ENCODE measurements at regions not wholly inside any gene's neighbourhood (a gene's known extent, or its start where the extent isn't known, plus 50 kb on each side); places are given as distances from the start of the nearest gene placed in this dataset.

DNA sequence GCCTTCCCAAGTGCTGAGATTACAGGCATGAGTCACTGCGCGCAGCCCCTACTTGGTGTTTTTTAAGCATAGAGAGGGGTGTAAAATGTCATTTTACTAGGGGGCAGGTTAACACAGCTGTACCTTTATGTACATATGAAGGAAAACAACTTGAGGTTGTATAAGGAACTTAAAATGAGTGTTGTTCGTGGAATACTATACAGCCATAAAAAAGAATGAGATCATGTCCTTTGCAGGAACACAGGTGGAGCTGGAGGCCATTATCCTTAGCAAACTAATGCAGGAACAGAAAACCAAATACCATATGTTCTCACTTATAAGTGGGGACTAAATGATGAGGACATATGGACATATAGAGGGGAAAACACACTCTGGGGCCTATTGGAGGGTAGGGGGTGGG, 256.2 kb upstream of the C2CD4B start:
- no peaks in the 10 kb centered on the region for H3K36me3 ChIP-seq (ENCODE audit: control insufficient read depth in 2 of 2, insufficient read depth in 2 of 2, low read length in 2 of 2)

DNA sequence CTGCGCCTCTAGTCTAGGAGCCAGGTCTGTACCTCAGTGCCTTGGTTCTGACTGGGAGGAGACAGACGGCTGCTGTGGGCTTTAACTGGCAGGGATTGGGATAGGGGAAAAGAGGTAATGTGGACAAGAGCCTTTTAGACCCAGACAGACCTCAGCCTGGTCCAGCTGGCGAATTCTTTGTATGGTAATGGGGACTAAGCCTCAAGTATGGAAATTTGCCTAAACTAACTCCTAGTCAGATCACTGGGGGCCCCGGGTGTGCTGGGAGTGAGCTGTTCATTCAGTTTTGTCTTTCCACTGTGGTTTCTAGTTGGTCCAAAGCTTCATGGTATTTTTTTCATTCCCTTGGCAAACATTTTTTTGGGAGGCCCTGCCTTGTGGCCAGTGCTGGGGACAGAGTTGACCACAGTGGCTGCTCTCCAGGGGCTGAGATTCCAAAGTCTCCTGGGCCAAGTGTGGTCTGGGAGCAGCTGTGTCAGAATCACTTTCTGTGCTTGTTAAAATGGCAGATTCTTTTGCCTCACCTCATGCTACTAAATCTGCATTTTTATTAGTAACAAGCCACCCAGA, 261.4 kb upstream of the C2CD4B start:
- no peak overlapping the region for H3K27ac ChIP-seq (ENCODE audit: low read length)

More for the DNA sequence above, 256.2 kb upstream of the C2CD4B start:
- Histone ChIP-seq H3K4me1 (ENCODE audit: control insufficient read depth, insufficient read depth, low read length) (peaks cover 2% of the 10 kb centered on the region), H3K27me3 (ENCODE audit: control insufficient read depth in 1 of 2, insufficient read depth in 2 of 2, low read length in 2 of 2) (no peaks in the 10 kb centered on the region), H3K9me3 (ENCODE audit: control insufficient read depth in 2 of 2, low read length in 2 of 2) (no peaks in the 10 kb centered on the region), H3K27ac (ENCODE audit: low read length) (no peak overlapping the region), H3K4me3 (ENCODE audit: low read length in 2 of 2) (no peak overlapping the region), H3K9ac (ENCODE audit: low read length in 2 of 2) (no peak overlapping the region)

DNA sequence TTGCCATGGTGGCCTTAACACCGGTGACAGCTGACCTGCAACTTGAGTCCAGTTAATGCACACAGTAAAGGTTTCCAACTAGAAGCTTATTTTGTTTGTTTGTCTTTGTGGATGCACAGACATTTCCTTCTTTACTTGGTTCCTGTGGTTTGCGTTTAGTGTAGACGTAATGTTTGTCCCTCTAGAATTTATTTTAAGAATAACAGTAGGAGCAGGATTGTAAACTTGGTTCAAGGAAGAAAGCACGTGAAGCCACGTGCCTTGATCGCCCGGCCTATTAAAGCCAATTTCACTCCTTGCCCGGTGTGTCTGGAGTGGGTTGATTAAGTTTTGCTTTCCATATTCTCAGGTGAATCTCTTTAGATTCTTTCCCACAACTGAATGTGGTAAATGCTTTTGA, 263.2 kb upstream of the C2CD4B start:
- H3K36me3 ChIP-seq (ENCODE audit: control insufficient read depth in 2 of 2, insufficient read depth in 2 of 2, low read length in 2 of 2) = no peaks in the 10 kb centered on the region
- peaks cover 37% of the 10 kb centered on the region for H3K4me1 ChIP-seq (ENCODE audit: control insufficient read depth, insufficient read depth, low read length)
- no peak overlapping the region for H3K9ac ChIP-seq (ENCODE audit: low read length in 2 of 2)
- no peak overlapping the region for H3K4me3 ChIP-seq (ENCODE audit: low read length in 2 of 2)
- no peaks in the 10 kb centered on the region for H3K27me3 ChIP-seq (ENCODE audit: control insufficient read depth in 1 of 2, insufficient read depth in 2 of 2, low read length in 2 of 2)
- H3K27ac ChIP-seq (ENCODE audit: low read length) = no peak overlapping the region
- H3K9me3 ChIP-seq (ENCODE audit: control insufficient read depth in 2 of 2, low read length in 2 of 2) = no peaks in the 10 kb centered on the region

More for the DNA sequence above, 261.4 kb upstream of the C2CD4B start:
- Histone ChIP-seq H3K4me3 (ENCODE audit: low read length in 2 of 2) (no peak overlapping the region), H3K36me3 (ENCODE audit: control insufficient read depth in 2 of 2, insufficient read depth in 2 of 2, low read length in 2 of 2) (no peaks in the 10 kb centered on the region), H3K4me1 (ENCODE audit: control insufficient read depth, insufficient read depth, low read length) (peaks cover 26% of the 10 kb centered on the region), H3K9ac (ENCODE audit: low read length in 2 of 2) (no peak overlapping the region), H3K9me3 (ENCODE audit: control insufficient read depth in 2 of 2, low read length in 2 of 2) (no peaks in the 10 kb centered on the region), H3K27me3 (ENCODE audit: control insufficient read depth in 1 of 2, insufficient read depth in 2 of 2, low read length in 2 of 2) (no peaks in the 10 kb centered on the region)

DNA sequence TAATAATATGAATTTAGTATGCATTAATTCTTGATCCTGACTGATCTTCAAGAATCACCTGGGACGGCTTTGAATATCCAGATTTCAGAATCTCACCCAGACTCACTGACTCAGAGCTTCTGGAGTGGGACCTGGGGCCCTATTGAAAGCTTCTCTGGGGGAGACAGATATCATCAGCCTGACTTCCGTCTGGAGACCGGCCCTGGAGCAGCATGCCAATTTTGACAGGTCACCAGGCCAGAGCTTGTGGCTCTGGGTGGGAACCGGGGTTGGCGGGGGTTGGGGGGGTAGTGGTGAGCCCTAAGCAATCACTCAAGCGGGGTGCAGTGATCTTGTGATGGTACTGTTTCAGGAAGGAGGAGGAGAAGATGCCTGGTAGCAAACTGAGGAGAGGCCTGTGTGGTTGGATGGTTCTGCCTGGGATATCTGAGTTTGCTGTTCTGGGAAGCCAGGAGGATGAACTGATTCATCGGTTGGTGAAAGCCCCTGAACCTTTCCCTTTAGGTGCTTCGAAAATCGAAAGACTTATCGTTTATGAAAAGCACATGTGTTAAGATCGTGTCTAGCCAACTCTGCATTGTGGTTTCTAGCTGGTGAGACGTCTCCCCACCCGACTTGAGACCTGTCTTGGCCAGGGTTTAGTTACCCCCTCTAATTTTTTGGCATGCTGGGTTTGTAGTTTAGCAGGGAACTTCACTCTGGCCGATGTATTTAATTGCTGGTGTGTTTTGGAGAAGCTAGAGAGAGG, 263.9 kb upstream of the C2CD4B start:
- Histone ChIP-seq H3K9ac (ENCODE audit: low read length in 2 of 2) (no peak overlapping the region), H3K27ac (ENCODE audit: low read length) (peak overlapping the region; percentile 46), H3K9me3 (ENCODE audit: control insufficient read depth in 2 of 2, low read length in 2 of 2) (no peaks in the 10 kb centered on the region), H3K36me3 (ENCODE audit: control insufficient read depth in 2 of 2, insufficient read depth in 2 of 2, low read length in 2 of 2) (no peaks in the 10 kb centered on the region), H3K27me3 (ENCODE audit: control insufficient read depth in 1 of 2, insufficient read depth in 2 of 2, low read length in 2 of 2) (no peaks in the 10 kb centered on the region), H3K4me3 (ENCODE audit: low read length in 2 of 2) (no peak overlapping the region), H3K4me1 (ENCODE audit: control insufficient read depth, insufficient read depth, low read length) (peaks cover 39% of the 10 kb centered on the region)

DNA sequence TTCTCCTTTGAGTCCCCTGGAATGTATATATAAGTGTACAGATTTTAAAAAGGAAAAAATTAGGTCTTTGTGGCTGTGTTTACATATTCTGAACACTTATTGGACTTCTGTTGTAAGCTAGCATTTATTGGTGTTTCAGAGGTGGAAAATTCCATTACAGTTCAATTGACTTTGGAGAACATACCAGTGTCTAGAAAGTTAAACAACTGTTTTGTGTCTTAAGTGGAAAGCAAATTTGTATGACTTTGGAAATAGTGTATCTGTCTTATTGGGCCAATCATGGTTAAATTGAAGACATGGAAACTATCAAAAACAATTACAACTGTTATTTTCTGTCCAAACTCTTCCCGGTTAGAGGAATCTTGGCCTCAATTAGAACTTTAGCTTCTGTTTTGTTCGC, 265.0 kb upstream of the C2CD4B start:
- no peaks in the 10 kb centered on the region for H3K36me3 ChIP-seq (ENCODE audit: control insufficient read depth in 2 of 2, insufficient read depth in 2 of 2, low read length in 2 of 2)
- H3K9me3 ChIP-seq (ENCODE audit: control insufficient read depth in 2 of 2, low read length in 2 of 2) = no peaks in the 10 kb centered on the region
- H3K27ac ChIP-seq (ENCODE audit: low read length) = peak overlapping the region; percentile 55
- no peak overlapping the region for H3K4me3 ChIP-seq (ENCODE audit: low read length in 2 of 2)
- H3K4me1 ChIP-seq (ENCODE audit: control insufficient read depth, insufficient read depth, low read length) = peaks cover 39% of the 10 kb centered on the region
- no peak overlapping the region for H3K9ac ChIP-seq (ENCODE audit: low read length in 2 of 2)
- no peaks in the 10 kb centered on the region for H3K27me3 ChIP-seq (ENCODE audit: control insufficient read depth in 1 of 2, insufficient read depth in 2 of 2, low read length in 2 of 2)

DNA sequence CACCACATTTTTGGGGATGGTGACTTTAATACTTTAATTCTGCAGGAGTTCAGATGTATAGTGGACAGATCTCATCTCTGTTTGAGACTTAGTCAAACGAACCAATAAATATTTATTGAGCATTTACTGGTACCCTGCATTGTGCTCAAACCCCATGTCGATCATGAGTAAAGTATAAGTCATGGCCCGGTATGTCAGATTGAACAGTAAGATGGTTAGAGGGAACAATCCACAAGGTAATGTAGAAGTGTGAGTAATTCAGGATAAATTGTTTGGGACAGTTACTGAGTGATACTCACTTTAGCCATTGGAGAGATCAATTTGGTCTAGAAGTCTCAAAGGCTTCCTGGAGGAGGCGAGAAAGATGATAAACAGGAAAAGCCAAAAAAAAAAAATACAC, 265.5 kb upstream of the C2CD4B start:
- Histone ChIP-seq H3K4me1 (ENCODE audit: control insufficient read depth, insufficient read depth, low read length) (peaks cover 39% of the 10 kb centered on the region), H3K4me3 (ENCODE audit: low read length in 2 of 2) (no peak overlapping the region), H3K27ac (ENCODE audit: low read length) (peak overlapping the region; percentile 55), H3K36me3 (ENCODE audit: control insufficient read depth in 2 of 2, insufficient read depth in 2 of 2, low read length in 2 of 2) (no peaks in the 10 kb centered on the region), H3K9ac (ENCODE audit: low read length in 2 of 2) (no peak overlapping the region), H3K27me3 (ENCODE audit: control insufficient read depth in 1 of 2, insufficient read depth in 2 of 2, low read length in 2 of 2) (no peaks in the 10 kb centered on the region), H3K9me3 (ENCODE audit: control insufficient read depth in 2 of 2, low read length in 2 of 2) (no peaks in the 10 kb centered on the region)

DNA sequence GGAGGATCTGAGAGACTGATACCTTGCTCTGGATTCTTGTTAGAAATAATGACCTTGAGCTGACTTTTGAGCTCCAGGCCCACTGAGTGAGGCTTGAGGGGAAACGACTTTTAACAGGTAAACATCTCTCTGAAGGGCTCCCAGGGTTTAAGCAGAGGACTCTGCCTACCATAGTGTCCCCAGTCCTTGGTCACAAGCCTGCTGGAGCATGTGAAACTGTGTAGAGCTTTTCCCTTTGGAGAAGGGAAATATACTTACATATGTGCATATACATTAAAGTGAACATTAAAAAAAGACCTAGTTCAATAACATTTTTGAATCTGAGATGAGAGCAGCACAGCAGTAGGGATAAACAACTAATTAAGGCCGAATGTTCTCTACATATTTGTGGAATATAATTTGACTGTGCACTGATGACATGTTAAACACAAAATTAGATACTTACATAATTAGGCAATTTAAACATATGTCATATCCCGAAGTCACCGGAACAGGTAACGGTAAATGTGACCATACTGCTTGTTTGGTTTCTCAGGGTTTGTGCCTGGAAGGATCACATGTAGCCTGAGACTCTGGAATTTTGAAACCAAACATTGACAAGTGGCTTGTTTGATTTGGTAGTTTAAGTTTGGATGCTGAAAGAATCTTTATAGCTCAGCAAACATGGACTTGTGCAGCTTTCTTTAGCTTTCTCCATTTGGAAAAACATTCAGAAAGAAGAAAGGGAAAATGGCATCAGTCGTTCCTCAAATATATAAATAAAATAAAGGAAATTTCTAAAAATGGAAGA, 266.1 kb upstream of the C2CD4B start:
- H3K9ac ChIP-seq (ENCODE audit: low read length in 2 of 2) = peak overlapping the region in 1 of 2 donors; percentile 1
- peak overlapping the region; percentile 64 for H3K27ac ChIP-seq (ENCODE audit: low read length)
- H3K4me1 ChIP-seq (ENCODE audit: control insufficient read depth, insufficient read depth, low read length) = peaks cover 38% of the 10 kb centered on the region
- H3K4me3 ChIP-seq (ENCODE audit: low read length in 2 of 2) = no peak overlapping the region
- no peaks in the 10 kb centered on the region for H3K27me3 ChIP-seq (ENCODE audit: control insufficient read depth in 1 of 2, insufficient read depth in 2 of 2, low read length in 2 of 2)
- no peaks in the 10 kb centered on the region for H3K36me3 ChIP-seq (ENCODE audit: control insufficient read depth in 2 of 2, insufficient read depth in 2 of 2, low read length in 2 of 2)
- H3K9me3 ChIP-seq (ENCODE audit: control insufficient read depth in 2 of 2, low read length in 2 of 2) = no peaks in the 10 kb centered on the region

DNA sequence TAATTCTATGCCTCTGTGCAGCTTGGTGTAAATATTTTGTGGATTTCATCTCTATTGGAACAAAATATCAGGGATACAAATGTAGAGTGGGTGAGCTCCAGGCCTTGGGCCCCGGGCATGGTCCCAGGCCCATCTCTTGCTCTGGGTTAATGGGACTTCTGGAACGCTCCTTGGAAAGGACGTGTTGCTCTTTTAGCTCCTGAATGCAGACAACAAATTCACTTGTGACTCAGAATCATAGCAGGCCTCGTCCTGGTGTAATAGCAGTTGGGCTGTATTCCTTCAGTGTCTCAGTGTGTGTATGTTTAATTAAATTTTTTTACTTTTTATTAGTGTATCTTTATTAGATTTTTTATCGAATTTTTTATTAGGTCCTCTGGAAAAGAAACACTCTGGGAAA, 266.7 kb upstream of the C2CD4B start:
- H3K9me3 ChIP-seq (ENCODE audit: control insufficient read depth in 2 of 2, low read length in 2 of 2) = no peaks in the 10 kb centered on the region
- peak overlapping the region; percentile 64 for H3K27ac ChIP-seq (ENCODE audit: low read length)
- H3K9ac ChIP-seq (ENCODE audit: low read length in 2 of 2) = no peak overlapping the region
- H3K27me3 ChIP-seq (ENCODE audit: control insufficient read depth in 1 of 2, insufficient read depth in 2 of 2, low read length in 2 of 2) = no peaks in the 10 kb centered on the region
- H3K36me3 ChIP-seq (ENCODE audit: control insufficient read depth in 2 of 2, insufficient read depth in 2 of 2, low read length in 2 of 2) = no peaks in the 10 kb centered on the region
- no peak overlapping the region for H3K4me3 ChIP-seq (ENCODE audit: low read length in 2 of 2)
- H3K4me1 ChIP-seq (ENCODE audit: control insufficient read depth, insufficient read depth, low read length) = peaks cover 35% of the 10 kb centered on the region

DNA sequence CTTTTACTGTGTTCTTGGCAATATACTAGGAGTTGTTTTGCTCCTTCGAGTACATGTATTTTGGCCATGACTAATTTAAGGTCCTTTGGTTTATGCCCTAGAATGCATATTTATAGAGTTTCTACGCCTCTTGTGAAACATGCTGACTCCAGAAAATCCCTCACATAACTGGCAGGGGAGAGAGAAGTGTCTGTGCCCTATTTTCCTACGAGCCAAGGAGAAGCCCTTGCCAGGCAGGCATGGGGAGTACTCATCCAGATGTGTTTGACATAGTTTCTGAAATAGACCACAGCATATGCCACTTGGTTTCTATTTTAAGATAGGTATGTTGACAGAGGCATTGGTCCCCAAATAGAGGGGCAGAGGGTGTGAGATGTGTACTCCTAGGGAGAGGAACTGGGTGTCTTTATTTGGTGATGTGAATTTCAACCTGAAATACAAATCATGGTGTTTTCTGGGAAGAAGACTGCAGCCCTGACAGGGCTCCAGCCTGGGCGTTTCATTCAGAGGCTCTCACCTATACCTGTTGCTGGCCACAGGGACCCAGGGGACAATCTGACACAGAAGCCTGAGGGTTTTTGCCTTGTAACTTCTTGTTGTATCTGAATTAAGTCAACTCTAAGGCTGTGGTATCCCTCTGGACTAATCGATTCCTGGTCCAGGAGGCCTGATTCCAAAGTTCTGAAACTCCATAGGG, 267.8 kb upstream of the C2CD4B start:
- Histone ChIP-seq H3K27me3 (ENCODE audit: control insufficient read depth in 1 of 2, insufficient read depth in 2 of 2, low read length in 2 of 2) (no peaks in the 10 kb centered on the region), H3K4me1 (ENCODE audit: control insufficient read depth, insufficient read depth, low read length) (peaks cover 31% of the 10 kb centered on the region), H3K36me3 (ENCODE audit: control insufficient read depth in 2 of 2, insufficient read depth in 2 of 2, low read length in 2 of 2) (no peaks in the 10 kb centered on the region), H3K27ac (ENCODE audit: low read length) (peak overlapping the region; percentile 64), H3K4me3 (ENCODE audit: low read length in 2 of 2) (peak overlapping the region in 1 of 2 donors; percentile 35), H3K9ac (ENCODE audit: low read length in 2 of 2) (peak overlapping the region in 1 of 2 donors; percentile 29), H3K9me3 (ENCODE audit: control insufficient read depth in 2 of 2, low read length in 2 of 2) (no peaks in the 10 kb centered on the region)

DNA sequence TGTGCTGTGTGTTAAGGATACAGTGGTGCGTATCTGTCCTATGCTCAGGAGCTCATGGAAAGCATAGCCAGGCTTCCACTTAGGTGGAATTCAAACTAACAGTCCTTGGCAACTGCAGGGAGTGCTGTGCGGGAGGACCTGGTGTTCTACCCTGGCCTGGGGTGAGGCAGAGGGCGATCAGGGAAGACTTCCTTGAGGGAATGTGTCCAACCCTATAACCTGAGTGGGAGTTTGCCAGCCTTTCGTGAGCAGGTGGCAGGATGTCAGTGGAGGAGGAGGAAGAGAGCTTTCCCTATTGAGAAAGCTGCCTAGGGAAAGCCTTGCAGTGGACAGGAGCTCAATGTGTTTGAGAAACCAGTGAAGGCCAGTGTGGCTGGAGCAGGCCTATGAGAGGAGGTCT, 271.1 kb upstream of the C2CD4B start:
- Histone ChIP-seq H3K4me3 (ENCODE audit: low read length in 2 of 2) (no peak overlapping the region), H3K4me1 (ENCODE audit: control insufficient read depth, insufficient read depth, low read length) (peaks cover 46% of the 10 kb centered on the region), H3K9ac (ENCODE audit: low read length in 2 of 2) (no peak overlapping the region), H3K27me3 (ENCODE audit: control insufficient read depth in 1 of 2, insufficient read depth in 2 of 2, low read length in 2 of 2) (no peaks in the 10 kb centered on the region), H3K27ac (ENCODE audit: low read length) (no peak overlapping the region), H3K36me3 (ENCODE audit: control insufficient read depth in 2 of 2, insufficient read depth in 2 of 2, low read length in 2 of 2) (no peaks in the 10 kb centered on the region), H3K9me3 (ENCODE audit: control insufficient read depth in 2 of 2, low read length in 2 of 2) (no peaks in the 10 kb centered on the region)

All from stomach smooth muscle (tissue), 2 donors.